GM12878 (cell line): ENCODE measurements at regions not wholly inside any gene's neighbourhood (a gene's known extent, or its start where the extent isn't known, plus 50 kb on each side); places are given as distances from the start of the nearest gene placed in this dataset.

Experiments
- ATAC-seq: fragments of 200-7000 bp; cut with Tn5 transposase; 3 replicates; pipeline ENCODE4 v1.9.1; 2020; ENCODE audit warnings: mild to moderate bottlenecking, moderate library complexity
- BruUV-seq: library from RNA; stranded (reverse); fragments of 400-500 nt; replicated peaks from 2 replicates; lab custom pipeline; 2021; lab: Mats Ljungman, UMichigan
- CTCF ChIA-PET: fragments of 300-600 bp; sonication (Branson Sonifier 250); formaldehyde crosslinking; extraction: SDS; loops from one replicate; lab custom pipeline; 2021; ENCODE audit warnings: inconsistent platforms; lab: Yijun Ruan, JAX
- POLR2A ChIA-PET: fragments of 350-600 bp; formaldehyde crosslinking; extraction: SDS; loops from one replicate; lab custom pipeline; 2021; ENCODE audit warnings: inconsistent platforms; lab: Charles Lee
- RAD21 ChIA-PET: fragments of 300-600 bp; sonication (Branson Sonifier 250); formaldehyde crosslinking; loops from one replicate; lab custom pipeline; 2023; ENCODE audit warnings: antibody characterized with exemption; ENCODE audit not compliant: unreplicated experiment; lab: Charles Lee
- SMC1A ChIA-PET: fragments of 300-600 bp; sonication (Branson Sonifier 250); formaldehyde crosslinking; loops from one replicate; lab custom pipeline; 2023; ENCODE audit not compliant: unreplicated experiment, uncharacterized antibody; lab: Charles Lee
- DNase-seq: peaks from one replicate; pipeline ENCODE4 v3.0.0-alpha.2; 2011; ENCODE audit warnings: low read depth, low spot score
- FAIRE-seq: peaks from 3 replicates; lab custom pipeline; 2011; peaks lifted over from hg19 to GRCh38; lab: Jason Lieb, UNC
- H2AFZ ChIP-seq: 2 replicates; pipeline ENCODE4 v1.6.0; 2011; ENCODE audit warnings: low read depth, low read length, control low read depth; ENCODE audit not compliant: control insufficient read depth
- H3K27ac ChIP-seq: 2 replicates; pipeline ENCODE4 v1.5.1; 2011; ENCODE audit warnings: control low read depth; ENCODE audit not compliant: control insufficient read depth, insufficient read depth
- H3K27me3 ChIP-seq, 2 experiments: replicated peaks in 1 of 2; 2 replicates each; pipeline versions ENCODE4 v1.6.0 to v1.6.1; 2011; ENCODE audit warnings: low read length in 1 of 2; ENCODE audit not compliant: control insufficient read depth in 2 of 2, insufficient read depth in 2 of 2
- H3K36me3 ChIP-seq, 2 experiments: 2 replicates each; pipeline ENCODE4 v1.5.1; 2011; ENCODE audit warnings: low read length in 1 of 2; ENCODE audit not compliant: control insufficient read depth in 2 of 2, insufficient read depth in 2 of 2
- H3K4me1 ChIP-seq: 2 replicates; pipeline ENCODE4 v1.6.1; 2011; ENCODE audit warnings: mild to moderate bottlenecking, low read length, moderate library complexity, mixed read lengths; ENCODE audit not compliant: control insufficient read depth, insufficient read depth
- H3K4me2 ChIP-seq: 2 replicates; pipeline ENCODE4 v1.6.0; 2011; ENCODE audit warnings: control low read depth; ENCODE audit not compliant: control insufficient read depth, insufficient read depth
- H3K4me3 ChIP-seq: fragments of 200-600 bp; sonication (generic); 2 replicates; pipeline ENCODE4 v1.5.1; 2016
- H3K79me2 ChIP-seq: 2 replicates; pipeline ENCODE4 v1.6.0; 2011; ENCODE audit warnings: low read length; ENCODE audit not compliant: control insufficient read depth, insufficient read depth
- H3K9ac ChIP-seq: 2 replicates; pipeline ENCODE4 v1.8.0; 2011; ENCODE audit warnings: low read length, control low read depth, mixed read lengths; ENCODE audit not compliant: control insufficient read depth, insufficient read depth
- H3K9me3 ChIP-seq: replicated peaks from 3 replicates; pipeline ENCODE4 v1.5.1; 2011; ENCODE audit warnings: mild to moderate bottlenecking, low read length; ENCODE audit not compliant: control insufficient read depth, insufficient read depth
- H4K20me1 ChIP-seq: 2 replicates; pipeline ENCODE4 v1.6.0; 2011; ENCODE audit not compliant: control insufficient read depth, insufficient read depth
- BRCA1 ChIP-seq: IDR thresholded peaks from 2 replicates; pipeline ENCODE4 v1.6.1; 2011; ENCODE audit warnings: low read depth, low read length, improper control_type of control experiment
- EED ChIP-seq: sonication (generic); IDR thresholded peaks from 2 replicates; pipeline ENCODE4 v1.6.1; 2016; ENCODE audit warnings: antibody characterized with exemption, low read depth
- LARP7 ChIP-seq: fragments of 450-650 bp; IDR thresholded peaks from 2 replicates; pipeline ENCODE4 v1.6.1; 2017; ENCODE audit warnings: mild to moderate bottlenecking
- POLR2AphosphoS5 ChIP-seq: IDR thresholded peaks from 2 replicates; pipeline ENCODE4 v1.6.1; 2011; ENCODE audit warnings: mild to moderate bottlenecking, low read length, inconsistent platforms
- TBL1XR1 ChIP-seq: IDR thresholded peaks from 2 replicates; pipeline ENCODE4 v1.6.1; 2012; ENCODE audit warnings: low read depth, low read length, improper control_type of control experiment
- TCF12 ChIP-seq: IDR thresholded peaks from 2 replicates; pipeline ENCODE4 v1.6.1; 2011; ENCODE audit warnings: low read depth, mild to moderate bottlenecking, low read length
- WGBS: methylation state at CpG from one replicate; pipeline ENCODE4 v1.1.6; 2016; ENCODE audit warnings: low lambda C conversion rate; ENCODE audit not compliant: insufficient replicate concordance, insufficient coverage; ENCODE audit errors: missing lambda C conversion rate; 5-methylcytosine and 5-hydroxymethylcytosine counted together
- in situ Hi-C: fragments of 300-500 bp; cut with MboI; formaldehyde crosslinking; loops from 9 replicates; pipeline ENCODE4 v1.14.3; 2018; ENCODE audit warnings: mixed read lengths
- intact Hi-C: fragments of 100-400 bp; cut with micrococcal nuclease; formaldehyde crosslinking; loops from one replicate; pipeline ENCODE4 v1.14.2; 2022; ENCODE audit not compliant: unreplicated experiment
- TF ChIP-seq, protein P1 (sequence below): fragments of 450-650 bp; formaldehyde crosslinking; IDR thresholded peaks from 2 replicates; pipeline ENCODE4 v1.5.0; 2022; ENCODE audit warnings: mild to moderate bottlenecking, missing genetic modification characterization
- TF ChIP-seq, protein P2 (sequence below): fragments of 450-650 bp; IDR thresholded peaks from 2 replicates; pipeline ENCODE4 v1.6.1; 2017; ENCODE audit warnings: antibody characterized with exemption, mild to moderate bottlenecking, moderate library complexity

DNA sequence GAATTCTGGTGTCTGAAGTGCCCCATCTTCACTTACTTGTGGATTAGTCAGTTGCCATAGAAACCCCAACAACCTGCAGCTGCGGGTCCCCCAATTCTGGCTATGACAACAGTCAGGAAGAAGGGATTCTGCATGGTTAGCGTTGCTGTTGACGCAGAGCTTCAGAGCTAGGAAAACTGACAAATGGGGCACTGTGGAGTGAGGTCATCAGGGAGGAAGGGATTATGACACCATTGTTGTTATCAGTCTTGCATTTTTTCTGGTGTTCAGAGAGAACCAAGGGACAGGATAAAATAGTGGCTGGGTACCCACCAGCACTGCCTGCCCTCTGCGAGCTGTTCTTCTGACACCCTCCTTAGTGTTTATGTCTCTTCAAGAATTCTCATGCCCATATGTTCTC, 367.7 kb upstream of the ARRDC4 start:
- intact Hi-C loops = no loop called here
- Histone ChIP-seq H3K79me2 (no peaks in the 10 kb centered on the region), H3K4me3 (no peak overlapping the region), H3K9ac (no peak overlapping the region), H3K27me3 (no peaks in the 10 kb centered on the region), H3K4me2 (no peak overlapping the region), H3K4me1 (no peaks in the 10 kb centered on the region), H2AFZ (no peak overlapping the region), H3K9me3 (no peaks in the 10 kb centered on the region), H3K27ac (no peak overlapping the region), H4K20me1 (no peaks in the 10 kb centered on the region), H3K36me3 (no peaks in the 10 kb centered on the region)
- FAIRE-seq (no peak), DNase-seq (no peak), ATAC-seq (no peak)
- no TSS peak for BruUV-seq
- POLR2A ChIA-PET = no interaction called here
- in situ Hi-C loops = no loop called here
- CTCF ChIA-PET = no interaction called here
- 52% methylated on average over 4 of the region's 4 CpGs for WGBS
- SMC1A ChIA-PET = interaction anchor here (0.7 kb wide), 1 partner anchor 52 kb away, joined by 3 read pairs; no protein-coding TSS in a partner anchor
- RAD21 ChIA-PET = no interaction called here
- TF ChIP-seq LARP7 = no peak
- TF ChIP-seq TCF12 = no peak

DNA sequence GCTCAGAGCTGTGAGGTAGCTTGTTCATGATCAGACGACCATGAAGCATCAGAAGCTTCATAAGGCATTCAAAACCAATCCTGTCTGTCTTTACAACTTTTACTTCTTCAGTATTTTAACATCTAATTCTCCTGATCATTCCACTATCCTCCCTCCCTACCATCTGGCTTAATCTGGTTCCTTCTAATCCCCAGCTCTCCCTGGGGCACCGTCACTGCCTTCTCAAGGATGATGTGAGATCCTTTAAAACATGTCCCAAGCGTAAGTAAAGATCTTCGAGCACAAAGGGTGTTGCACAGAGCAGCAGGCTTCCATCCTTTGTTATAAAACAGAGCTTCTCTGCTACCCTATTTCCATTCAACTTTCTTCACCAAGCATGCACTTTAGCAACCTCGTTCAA, 362.7 kb upstream of the ARRDC4 start:
- H3K27me3 ChIP-seq = no peaks in the 10 kb centered on the region
- SMC1A ChIA-PET = interaction anchor here (0.6 to 1.3 kb wide), 3 partner anchors 9 to 1450 kb away, joined by 3 to 4 read pairs (median 3); no protein-coding TSS in a partner anchor
- no peaks in the 10 kb centered on the region; the same call in 2 of the 3 replicates for H3K9me3 ChIP-seq
- intact Hi-C loops = no loop called here
- RAD21 ChIA-PET = no interaction called here
- no peaks in the 10 kb centered on the region for H3K4me1 ChIP-seq
- no TSS peak for BruUV-seq
- H3K4me3 ChIP-seq = no peak overlapping the region
- FAIRE-seq (no peak), ATAC-seq (no peak), DNase-seq (no peak)
- no peak overlapping the region for H3K27ac ChIP-seq
- CTCF ChIA-PET = no interaction called here
- H3K9ac ChIP-seq = no peak overlapping the region
- in situ Hi-C loops = no loop called here
- 12% methylated on average over 5 of the region's 5 CpGs for WGBS
- no peak overlapping the region for H3K4me2 ChIP-seq
- H2AFZ ChIP-seq = no peak overlapping the region
- no peaks in the 10 kb centered on the region for H4K20me1 ChIP-seq
- no peaks in the 10 kb centered on the region for H3K79me2 ChIP-seq
- H3K36me3 ChIP-seq = no peaks in the 10 kb centered on the region
- POLR2A ChIA-PET = no interaction called here
- TF ChIP-seq EED (no peak), BRCA1 (no peak), TBL1XR1 (no peak), POLR2AphosphoS5 (no peak)
- TF ChIP-seq, protein P1, sequence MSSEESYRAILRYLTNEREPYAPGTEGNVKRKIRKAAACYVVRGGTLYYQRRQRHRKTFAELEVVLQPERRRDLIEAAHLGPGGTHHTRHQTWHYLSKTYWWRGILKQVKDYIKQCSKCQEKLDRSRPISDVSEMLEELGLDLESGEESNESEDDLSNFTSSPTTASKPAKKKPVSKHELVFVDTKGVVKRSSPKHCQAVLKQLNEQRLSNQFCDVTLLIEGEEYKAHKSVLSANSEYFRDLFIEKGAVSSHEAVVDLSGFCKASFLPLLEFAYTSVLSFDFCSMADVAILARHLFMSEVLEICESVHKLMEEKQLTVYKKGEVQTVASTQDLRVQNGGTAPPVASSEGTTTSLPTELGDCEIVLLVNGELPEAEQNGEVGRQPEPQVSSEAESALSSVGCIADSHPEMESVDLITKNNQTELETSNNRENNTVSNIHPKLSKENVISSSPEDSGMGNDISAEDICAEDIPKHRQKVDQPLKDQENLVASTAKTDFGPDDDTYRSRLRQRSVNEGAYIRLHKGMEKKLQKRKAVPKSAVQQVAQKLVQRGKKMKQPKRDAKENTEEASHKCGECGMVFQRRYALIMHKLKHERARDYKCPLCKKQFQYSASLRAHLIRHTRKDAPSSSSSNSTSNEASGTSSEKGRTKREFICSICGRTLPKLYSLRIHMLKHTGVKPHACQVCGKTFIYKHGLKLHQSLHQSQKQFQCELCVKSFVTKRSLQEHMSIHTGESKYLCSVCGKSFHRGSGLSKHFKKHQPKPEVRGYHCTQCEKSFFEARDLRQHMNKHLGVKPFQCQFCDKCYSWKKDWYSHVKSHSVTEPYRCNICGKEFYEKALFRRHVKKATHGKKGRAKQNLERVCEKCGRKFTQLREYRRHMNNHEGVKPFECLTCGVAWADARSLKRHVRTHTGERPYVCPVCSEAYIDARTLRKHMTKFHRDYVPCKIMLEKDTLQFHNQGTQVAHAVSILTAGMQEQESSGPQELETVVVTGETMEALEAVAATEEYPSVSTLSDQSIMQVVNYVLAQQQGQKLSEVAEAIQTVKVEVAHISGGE (CRISPR knock-in tag) = no peak
- TF ChIP-seq, protein P2, sequence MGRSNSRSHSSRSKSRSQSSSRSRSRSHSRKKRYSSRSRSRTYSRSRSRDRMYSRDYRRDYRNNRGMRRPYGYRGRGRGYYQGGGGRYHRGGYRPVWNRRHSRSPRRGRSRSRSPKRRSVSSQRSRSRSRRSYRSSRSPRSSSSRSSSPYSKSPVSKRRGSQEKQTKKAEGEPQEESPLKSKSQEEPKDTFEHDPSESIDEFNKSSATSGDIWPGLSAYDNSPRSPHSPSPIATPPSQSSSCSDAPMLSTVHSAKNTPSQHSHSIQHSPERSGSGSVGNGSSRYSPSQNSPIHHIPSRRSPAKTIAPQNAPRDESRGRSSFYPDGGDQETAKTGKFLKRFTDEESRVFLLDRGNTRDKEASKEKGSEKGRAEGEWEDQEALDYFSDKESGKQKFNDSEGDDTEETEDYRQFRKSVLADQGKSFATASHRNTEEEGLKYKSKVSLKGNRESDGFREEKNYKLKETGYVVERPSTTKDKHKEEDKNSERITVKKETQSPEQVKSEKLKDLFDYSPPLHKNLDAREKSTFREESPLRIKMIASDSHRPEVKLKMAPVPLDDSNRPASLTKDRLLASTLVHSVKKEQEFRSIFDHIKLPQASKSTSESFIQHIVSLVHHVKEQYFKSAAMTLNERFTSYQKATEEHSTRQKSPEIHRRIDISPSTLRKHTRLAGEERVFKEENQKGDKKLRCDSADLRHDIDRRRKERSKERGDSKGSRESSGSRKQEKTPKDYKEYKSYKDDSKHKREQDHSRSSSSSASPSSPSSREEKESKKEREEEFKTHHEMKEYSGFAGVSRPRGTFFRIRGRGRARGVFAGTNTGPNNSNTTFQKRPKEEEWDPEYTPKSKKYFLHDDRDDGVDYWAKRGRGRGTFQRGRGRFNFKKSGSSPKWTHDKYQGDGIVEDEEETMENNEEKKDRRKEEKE = no peak
